ENCODE measurements at regions not wholly inside any gene's neighbourhood (a gene's known extent, or its start where the extent isn't known, plus 50 kb on each side); places are given as distances from the start of the nearest gene placed in this dataset.

DNA sequence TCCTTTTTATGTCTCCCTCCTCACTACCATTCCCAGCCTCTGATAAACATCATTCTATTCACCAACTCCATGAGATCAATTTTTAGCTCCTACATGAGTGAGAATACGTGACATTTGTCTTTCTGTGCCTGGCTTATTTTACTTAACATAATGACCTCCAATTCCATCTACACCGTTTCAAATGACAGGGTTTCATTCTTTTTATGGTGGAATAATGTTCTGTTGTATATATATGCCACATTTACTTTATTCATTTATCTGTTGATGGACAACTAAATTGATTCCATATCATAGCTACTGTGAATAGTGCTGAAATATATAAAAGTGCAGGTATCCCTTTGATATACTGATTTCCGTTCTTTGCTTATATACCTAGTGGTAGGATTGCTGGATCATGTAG, 503.9 kb downstream of the SMARCA1 start:
- WGBS, 5 donors: 63 to 91% (median 87%) methylated on average over 3 of the region's 3 CpGs
- Histone ChIP-seq H3K27me3 (no peaks in the 10 kb centered on the region), H3K9me3 (peaks cover 0 to 13% (median 0%) of the 10 kb centered on the region in 4 donors), H3K4me3 (no peak overlapping the region), H3K27ac (no peak overlapping the region), H3K36me3 (no peaks in the 10 kb centered on the region), H3K4me1 (no peaks in the 10 kb centered on the region)
- intact Hi-C loops (cut with DNase I; ENCODE audit: low total_unique reads): no loop called here
- DNase-seq: no peak
- TF ChIP-seq POLR2AphosphoS5 (IDR thresholded peaks at IDR 0.05) (no peak), POLR2A (IDR thresholded peaks at IDR 0.05) (no peak), EP300 (IDR thresholded peaks at IDR 0.05) (no peak)
- TF ChIP-seq, protein P1, sequence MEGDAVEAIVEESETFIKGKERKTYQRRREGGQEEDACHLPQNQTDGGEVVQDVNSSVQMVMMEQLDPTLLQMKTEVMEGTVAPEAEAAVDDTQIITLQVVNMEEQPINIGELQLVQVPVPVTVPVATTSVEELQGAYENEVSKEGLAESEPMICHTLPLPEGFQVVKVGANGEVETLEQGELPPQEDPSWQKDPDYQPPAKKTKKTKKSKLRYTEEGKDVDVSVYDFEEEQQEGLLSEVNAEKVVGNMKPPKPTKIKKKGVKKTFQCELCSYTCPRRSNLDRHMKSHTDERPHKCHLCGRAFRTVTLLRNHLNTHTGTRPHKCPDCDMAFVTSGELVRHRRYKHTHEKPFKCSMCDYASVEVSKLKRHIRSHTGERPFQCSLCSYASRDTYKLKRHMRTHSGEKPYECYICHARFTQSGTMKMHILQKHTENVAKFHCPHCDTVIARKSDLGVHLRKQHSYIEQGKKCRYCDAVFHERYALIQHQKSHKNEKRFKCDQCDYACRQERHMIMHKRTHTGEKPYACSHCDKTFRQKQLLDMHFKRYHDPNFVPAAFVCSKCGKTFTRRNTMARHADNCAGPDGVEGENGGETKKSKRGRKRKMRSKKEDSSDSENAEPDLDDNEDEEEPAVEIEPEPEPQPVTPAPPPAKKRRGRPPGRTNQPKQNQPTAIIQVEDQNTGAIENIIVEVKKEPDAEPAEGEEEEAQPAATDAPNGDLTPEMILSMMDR (IDR thresholded peaks at IDR 0.05): no peak

GRCh38 chrX:129015381-129015780, 507.9 kb downstream of the SMARCA1 start:
- intact Hi-C loops (cut with DNase I; ENCODE audit: low total_unique reads): no loop called here
- H3K36me3 ChIP-seq: no peaks in the 10 kb centered on the region
- no peaks in the 10 kb centered on the region for H3K9me3 ChIP-seq
- no peaks in the 10 kb centered on the region for H3K27me3 ChIP-seq
- WGBS, 5 donors: 78 to 100% (median 94%) methylated on average over 1 of the region's 1 CpG; no CpG with 5 or more reads in 1 of the 5 donors
- no peak overlapping the region for H3K27ac ChIP-seq
- H3K4me1 ChIP-seq: no peaks in the 10 kb centered on the region
- TF ChIP-seq, protein P1 (IDR thresholded peaks at IDR 0.05): no peak
- no peak for TF ChIP-seq EP300 (IDR thresholded peaks at IDR 0.05)
- no peak for TF ChIP-seq POLR2AphosphoS5 (IDR thresholded peaks at IDR 0.05)
- no peak for TF ChIP-seq POLR2A (IDR thresholded peaks at IDR 0.05)
- no peak overlapping the region for H3K4me3 ChIP-seq
- DNase-seq: no peak

DNA sequence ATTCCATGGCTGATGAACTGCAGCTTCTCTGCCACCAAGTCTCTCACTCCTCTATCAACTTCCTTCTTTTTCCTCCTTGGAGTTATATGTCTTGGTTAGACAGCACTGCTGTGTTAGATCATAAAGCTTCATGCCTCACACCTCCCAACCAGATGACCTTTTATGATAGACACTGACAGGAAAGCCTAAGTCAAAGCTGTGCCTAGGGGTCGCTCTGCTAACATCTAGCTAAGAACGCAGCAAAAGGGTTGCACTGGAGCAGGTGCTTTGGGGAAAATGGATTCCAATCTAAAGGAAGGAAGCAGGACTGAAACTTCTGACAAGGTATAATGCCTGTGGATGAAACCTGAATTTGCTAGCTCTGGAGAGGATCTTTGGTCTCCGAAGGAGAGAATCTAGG, 509.7 kb downstream of the SMARCA1 start:
- Histone ChIP-seq H3K27me3 (no peaks in the 10 kb centered on the region), H3K36me3 (no peaks in the 10 kb centered on the region), H3K9me3 (no peaks in the 10 kb centered on the region), H3K4me3 (no peak overlapping the region), H3K4me1 (no peaks in the 10 kb centered on the region), H3K27ac (no peak overlapping the region)
- 48 to 70% (median 54%) methylated on average over 3 of the region's 3 CpGs for WGBS, 5 donors
- intact Hi-C loops (cut with DNase I; ENCODE audit: low total_unique reads): no loop called here
- no peak for TF ChIP-seq EP300 (IDR thresholded peaks at IDR 0.05)
- TF ChIP-seq POLR2AphosphoS5 (IDR thresholded peaks at IDR 0.05): no peak
- TF ChIP-seq, protein P1 (IDR thresholded peaks at IDR 0.05): no peak
- no peak for TF ChIP-seq POLR2A (IDR thresholded peaks at IDR 0.05)
- DNase-seq: no peak

GRCh38 chrX:129007631-129008030, 515.7 kb downstream of the SMARCA1 start:
- intact Hi-C loops (cut with DNase I; ENCODE audit: low total_unique reads): no loop called here
- Histone ChIP-seq H3K27me3 (no peaks in the 10 kb centered on the region), H3K4me1 (no peaks in the 10 kb centered on the region), H3K4me3 (no peak overlapping the region), H3K27ac (no peak overlapping the region), H3K9me3 (no peaks in the 10 kb centered on the region), H3K36me3 (no peaks in the 10 kb centered on the region)
- TF ChIP-seq, protein P1 (IDR thresholded peaks at IDR 0.05): no peak
- TF ChIP-seq POLR2AphosphoS5 (IDR thresholded peaks at IDR 0.05): no peak
- TF ChIP-seq POLR2A (IDR thresholded peaks at IDR 0.05): no peak
- TF ChIP-seq EP300 (IDR thresholded peaks at IDR 0.05): no peak
- no peak for DNase-seq
- WGBS, 5 donors: 54 to 69% (median 60%) methylated on average over 3 of the region's 3 CpGs

Data from stomach (tissue), 8 donors.